T47D (cell line): ENCODE measurements at regions not wholly inside any gene's neighbourhood (a gene's known extent, or its start where the extent isn't known, plus 50 kb on each side); places are given as distances from the start of the nearest gene placed in this dataset.

Source experiments
- DNase-seq, 2 experiments: peaks; one replicate each; pipeline versions ENCODE4 v3.0.0 to v3.0.0-alpha.2; 2011 to 2012; ENCODE audit warnings: low read depth in 1 of 2, low spot score in 1 of 2
- JUND ChIP-seq: IDR thresholded peaks from 2 replicates; pipeline ENCODE4 v1.6.1; 2012; ENCODE audit warnings: low read depth
- in situ Hi-C: cut with HindIII; loops from 2 replicates; pipeline ENCODE4 v1.10.0; 2016; ENCODE audit warnings: low sequenced_read_pairs, low pct_unique_long_range_greater_than_20kb

DNA sequence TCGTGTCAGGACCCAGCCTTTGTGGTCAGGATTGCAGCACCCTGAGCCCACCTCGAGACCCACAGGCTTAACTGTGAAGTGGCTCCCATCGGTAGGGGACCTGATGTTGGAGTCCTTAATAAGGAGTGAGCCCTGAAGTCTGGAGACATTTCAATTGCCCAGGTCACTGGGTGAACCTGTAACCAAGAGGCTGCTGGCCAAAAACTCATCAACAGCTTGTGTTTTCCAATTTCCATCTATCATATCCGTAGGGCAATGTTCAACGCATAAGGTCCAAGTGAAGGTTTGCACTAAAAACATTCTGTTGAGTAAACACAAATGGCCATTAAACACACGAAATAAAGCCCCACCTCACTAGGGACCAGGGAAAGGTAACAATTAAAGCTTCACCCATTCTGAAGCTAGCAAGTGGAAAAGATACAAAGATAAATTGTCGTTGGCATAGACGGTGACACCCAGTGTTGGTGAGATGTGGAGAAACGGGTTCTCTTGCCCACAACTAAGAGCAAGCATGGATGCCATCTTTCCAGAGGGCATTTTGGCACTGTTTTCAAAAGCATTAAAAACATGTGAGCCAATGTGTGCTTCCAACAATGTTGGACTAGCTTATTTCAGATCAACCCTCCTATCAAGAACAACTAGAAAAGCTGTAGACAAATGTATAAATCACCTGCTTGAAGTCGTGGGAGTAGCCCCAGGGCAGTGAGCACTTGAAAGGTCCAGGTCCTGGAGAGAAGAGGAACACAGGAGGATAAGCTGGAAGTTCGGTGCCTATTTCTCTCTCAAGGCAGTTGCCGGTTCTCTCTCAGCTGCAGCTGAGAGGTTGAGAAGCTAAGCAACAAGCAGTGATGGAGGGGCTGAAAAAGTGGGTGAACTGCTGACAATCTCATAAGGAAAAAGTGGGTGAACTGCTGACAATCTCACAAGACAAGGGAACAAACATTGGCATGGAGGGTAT is 56.3 kb upstream of the PCSK6 start:
- peak; percentile 50 to 80 for DNase-seq
- in situ Hi-C loops: no loop called here
- TF ChIP-seq JUND: no peak

DNA sequence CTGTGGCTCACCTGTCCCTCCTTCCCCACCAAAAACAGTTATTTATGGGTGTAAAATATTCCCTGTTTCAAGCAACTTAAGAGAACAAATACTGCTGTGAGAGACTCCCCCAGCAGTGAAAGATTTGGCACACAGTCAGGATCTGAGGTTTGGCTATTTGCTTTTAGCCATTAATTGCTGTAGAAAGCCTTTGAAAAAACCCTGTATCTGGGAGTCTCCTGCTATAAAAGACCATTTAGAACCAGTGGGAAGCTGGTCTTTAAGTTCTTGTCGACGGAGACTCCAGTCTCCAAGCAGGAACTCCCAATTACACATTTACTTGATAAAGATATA is 55.1 kb upstream of the PCSK6 start:
- in situ Hi-C loops: no loop called here
- no peak for TF ChIP-seq JUND
- DNase-seq: no peak

DNA sequence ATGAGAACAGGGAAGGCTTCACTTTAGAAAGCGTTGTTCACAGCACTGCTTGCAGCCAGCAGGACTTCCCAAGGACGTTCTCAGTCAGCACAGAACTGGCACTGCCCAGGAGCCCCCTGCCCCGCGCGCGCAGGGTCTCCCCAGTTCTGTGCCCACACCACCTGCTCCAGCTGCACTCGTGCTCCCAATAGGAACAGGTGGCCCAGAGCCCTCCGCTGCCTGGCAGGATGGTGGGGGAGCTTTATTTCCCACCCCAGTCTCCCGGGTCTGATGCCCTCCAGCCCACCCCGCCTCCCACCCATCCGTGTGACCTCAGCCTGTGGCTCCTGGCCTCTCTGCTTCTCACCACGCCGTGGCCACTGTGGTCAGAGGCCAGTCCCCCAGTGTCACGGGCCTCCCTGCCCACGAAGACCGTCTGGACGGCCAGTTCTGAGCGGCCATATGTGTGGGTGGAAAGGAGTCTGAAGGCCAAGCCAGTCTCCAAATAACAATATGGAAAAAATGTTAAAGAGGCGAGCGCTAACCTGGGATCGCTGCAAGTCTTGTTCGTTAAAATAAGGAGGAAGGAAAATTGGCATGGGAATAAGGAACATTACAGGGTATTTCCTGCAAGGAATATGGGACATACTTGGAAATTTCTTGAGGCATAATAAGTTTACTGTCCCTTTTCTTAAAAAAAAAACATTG is 54.6 kb upstream of the PCSK6 start:
- in situ Hi-C loops: no loop called here
- no peak for DNase-seq
- no peak for TF ChIP-seq JUND

DNA sequence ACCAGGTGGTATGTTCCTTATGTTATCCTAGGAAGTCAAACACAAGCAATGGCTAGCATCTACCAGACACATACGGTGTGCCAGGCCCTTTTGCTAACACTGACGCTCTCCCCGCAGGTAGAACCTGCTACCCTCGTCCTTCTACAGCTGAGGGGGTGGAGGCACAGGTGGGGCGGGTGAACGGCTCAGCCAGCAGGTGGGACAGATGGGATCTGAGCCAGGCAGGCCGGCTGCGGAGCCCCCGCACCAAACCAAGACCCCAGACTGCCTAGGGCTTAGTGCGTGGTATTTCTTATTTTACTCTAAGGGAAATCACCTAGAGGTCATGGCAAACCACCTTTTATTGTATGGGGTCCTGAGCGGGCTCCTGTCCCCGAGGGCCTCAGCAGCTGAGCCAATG is 53.9 kb upstream of the PCSK6 start:
- no peak for DNase-seq
- in situ Hi-C loops: no loop called here
- TF ChIP-seq JUND: no peak

DNA sequence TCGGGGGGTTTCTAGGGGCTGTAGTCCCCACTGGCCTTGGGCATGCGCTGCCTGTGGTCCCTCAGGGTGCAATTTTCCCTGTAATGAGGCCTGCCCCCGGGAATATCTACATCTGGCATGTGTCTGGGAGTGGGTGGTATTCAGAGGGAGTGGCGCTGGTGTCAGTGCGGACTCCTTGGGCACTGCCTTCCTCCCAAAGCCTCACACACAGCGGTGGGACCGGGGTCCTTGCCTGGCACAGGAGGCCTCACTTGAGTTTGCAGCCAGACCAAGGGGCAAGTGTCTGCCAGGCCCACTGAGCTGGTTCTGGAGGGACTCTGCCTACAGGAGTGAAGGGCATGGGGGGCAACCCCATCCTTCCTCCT is 53.5 kb upstream of the PCSK6 start:
- no peak for DNase-seq
- no peak for TF ChIP-seq JUND
- in situ Hi-C loops: no loop called here

DNA sequence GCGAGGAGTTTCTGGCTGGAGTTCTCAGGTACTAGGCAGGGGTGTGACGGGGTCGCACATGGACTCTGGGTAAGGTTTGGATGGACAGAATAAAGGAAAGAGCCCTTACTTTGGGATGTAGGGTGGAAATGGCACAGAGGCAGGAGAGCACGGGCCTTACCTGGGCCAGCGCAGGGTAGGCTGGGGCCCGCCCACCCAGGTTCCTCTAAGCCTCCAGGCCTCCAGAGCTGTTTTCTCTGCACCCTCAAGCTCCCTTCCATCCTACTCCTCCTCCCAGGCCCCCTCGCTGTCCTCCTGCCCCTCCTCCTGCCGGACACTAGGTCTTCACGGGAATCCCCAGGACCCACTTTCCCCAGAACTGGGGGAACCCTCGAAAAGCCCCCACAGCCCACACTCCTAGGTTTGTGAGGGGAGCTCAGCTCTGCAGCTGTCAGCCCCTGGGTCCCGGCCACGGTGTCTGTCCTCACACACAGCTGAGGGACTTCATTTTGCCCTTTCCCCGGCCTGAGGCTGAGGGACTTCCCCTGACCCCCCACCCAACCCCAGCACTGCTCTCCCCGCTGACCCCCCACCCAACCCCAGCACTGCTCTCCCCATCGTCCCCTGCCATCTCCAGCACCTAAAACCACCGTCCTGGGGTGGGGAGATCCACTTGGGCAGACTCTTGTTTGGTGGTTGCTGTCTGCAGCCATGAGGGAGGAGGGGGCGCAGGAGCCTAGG is 53.0 kb upstream of the PCSK6 start:
- in situ Hi-C loops: no loop called here
- TF ChIP-seq JUND: no peak
- DNase-seq: no peak

DNA sequence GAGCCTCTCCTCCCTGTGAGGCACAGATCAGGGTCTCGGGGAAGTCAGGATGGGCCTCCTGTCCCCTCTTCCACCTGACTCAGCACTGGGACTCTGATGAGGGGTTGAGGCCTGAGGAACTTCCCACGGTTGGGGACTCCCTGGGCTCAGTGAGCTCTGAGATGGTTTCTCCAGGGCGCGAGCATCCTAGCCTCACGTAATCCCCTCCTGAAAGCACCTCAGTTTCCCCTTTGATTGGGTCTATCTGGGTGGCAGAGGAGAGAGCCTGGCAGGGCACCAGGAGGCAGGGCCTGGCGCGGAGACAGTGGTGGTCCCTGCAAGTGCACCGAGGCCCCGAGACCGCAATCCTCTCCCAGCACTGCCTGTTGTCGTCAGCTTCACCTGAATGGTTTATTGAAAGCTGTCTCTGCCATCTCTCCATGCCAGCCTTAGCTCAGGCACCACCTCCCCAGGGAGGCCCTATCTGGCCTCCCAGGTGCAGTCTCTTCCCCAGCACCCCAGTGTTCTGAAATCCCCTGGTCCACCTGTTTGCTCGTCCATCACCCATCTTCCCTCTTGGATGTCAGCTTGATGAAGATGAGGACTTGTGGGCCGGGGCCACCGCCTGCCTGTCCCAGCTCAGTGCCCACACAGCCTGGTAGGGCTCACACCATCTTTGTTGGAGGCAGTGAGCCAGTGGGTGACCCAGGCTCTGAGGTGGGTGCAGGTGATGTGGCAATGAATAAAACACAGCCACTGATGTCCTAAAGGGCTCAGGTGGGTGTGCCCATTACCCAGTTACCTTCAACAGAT is 52.2 kb upstream of the PCSK6 start:
- TF ChIP-seq JUND: no peak
- in situ Hi-C loops: no loop called here
- no peak for DNase-seq

DNA sequence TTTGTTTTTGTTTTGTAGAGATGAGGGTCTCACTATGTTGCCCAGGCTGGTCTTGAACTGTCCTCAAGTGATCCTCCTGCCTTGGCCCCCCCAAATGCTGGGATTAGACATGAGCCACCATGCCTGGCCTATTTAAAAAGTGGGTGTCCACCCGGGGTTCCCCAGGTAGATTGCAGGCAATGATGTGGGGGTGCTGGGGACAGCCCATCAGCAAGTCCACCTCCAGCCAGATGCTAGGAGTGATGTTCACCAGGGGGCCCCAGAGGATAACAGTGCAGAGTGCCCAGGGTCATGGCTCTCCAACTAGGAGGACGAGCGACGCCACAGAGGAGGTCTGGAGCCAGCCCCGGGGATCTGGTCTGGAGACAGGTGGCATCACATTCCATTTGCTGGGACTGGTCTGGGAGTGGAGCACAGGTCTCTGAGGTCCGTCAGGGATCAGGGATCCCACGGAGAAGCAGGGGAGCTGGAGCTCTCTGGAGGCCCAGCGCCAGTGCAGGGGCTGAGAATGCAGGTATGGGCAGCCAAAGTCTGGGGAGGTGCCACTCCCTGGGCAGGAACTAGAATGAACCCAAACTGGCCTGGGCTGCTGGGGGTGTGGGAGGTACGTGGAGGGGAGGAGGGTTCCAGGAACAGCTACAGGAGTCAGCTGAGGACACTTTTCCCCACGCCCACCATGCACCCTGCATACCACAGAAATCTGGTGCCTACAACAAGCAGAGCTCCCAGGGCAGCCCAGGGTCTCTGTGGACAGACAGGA is 51.2 kb upstream of the PCSK6 start:
- TF ChIP-seq JUND: no peak
- DNase-seq: no peak
- in situ Hi-C loops: no loop called here

DNA sequence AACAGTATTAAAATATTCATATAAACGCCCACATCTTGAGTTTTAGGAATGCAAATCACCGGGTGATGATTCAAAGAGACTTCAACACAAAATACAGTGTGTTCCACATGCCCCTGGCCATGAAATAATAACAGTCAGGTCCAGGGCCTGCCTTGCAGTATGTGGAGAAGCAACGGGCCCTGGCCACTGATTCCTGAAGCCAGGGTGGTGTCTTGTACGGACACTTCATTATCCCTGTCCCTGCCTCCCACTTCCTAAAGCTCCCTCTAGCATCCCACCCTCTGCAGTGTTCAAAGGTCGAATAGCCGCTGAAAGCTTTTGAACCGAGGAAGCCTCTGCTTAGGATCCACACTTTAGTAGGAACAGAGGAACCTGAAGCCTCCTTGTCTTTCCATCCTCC is 50.4 kb upstream of the PCSK6 start:
- in situ Hi-C loops: no loop called here
- TF ChIP-seq JUND: no peak
- no peak for DNase-seq

DNA sequence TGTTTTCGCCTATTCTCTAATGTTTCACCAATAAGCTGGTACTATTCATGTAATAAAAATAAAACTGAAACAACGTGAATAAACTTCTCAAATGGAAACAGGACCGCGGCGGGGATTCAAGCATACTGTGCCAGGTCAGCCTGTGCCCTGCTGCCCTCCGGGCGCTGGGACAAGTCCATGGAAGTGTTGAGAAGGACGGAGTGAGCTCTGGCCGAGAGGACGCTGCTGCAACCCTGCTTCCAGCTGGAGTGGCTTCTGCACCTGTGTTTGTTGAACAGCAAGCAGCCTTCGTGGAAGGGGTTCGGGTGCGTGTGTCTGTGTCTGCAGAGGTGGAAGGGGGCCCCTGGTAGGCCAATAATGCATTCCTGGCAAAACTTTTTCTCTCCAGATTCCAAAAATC is 50.0 kb upstream of the PCSK6 start:
- DNase-seq: no peak
- in situ Hi-C loops: no loop called here
- no peak for TF ChIP-seq JUND
